ENCODE measurements at regions not wholly inside any gene's neighbourhood (a gene's known extent, or its start where the extent isn't known, plus 50 kb on each side); places are given as distances from the start of the nearest gene placed in this dataset.
"Not testable (repeated sequence)": the region's sequence is repeated elsewhere in the genome, so short reads cannot be mapped to it uniquely, and the experiment has no call there.

GRCh38 chr18:32867330-32867729 lies 94.5 kb upstream of the KLHL14 start:
- intact Hi-C loops (cut with DNase I; ENCODE audit: low total_unique reads): no loop called here
- TF ChIP-seq CTCF (IDR thresholded peaks at IDR 0.05 in 4 of 5, conservative IDR thresholded peaks at IDR 0.05 in 1 of 5): no peak
- TF ChIP-seq POLR2A (IDR thresholded peaks at IDR 0.05): no peak
- no peaks in the 10 kb centered on the region for H3K4me1 ChIP-seq
- DNase-seq (no peak), ATAC-seq (no peak)
- H3K27ac ChIP-seq: no peak overlapping the region
- H3K9me3 ChIP-seq: no peaks in the 10 kb centered on the region
- H3K36me3 ChIP-seq: no peaks in the 10 kb centered on the region
- no peak overlapping the region for H3K4me3 ChIP-seq
- in situ Hi-C loops (cut with MboI; ENCODE audit: low sequenced_read_pairs in 4 of 4): no loop called here
- H3K27me3 ChIP-seq: peaks cover 0 to 2% (median 0%) of the 10 kb centered on the region in 3 donors

DNA sequence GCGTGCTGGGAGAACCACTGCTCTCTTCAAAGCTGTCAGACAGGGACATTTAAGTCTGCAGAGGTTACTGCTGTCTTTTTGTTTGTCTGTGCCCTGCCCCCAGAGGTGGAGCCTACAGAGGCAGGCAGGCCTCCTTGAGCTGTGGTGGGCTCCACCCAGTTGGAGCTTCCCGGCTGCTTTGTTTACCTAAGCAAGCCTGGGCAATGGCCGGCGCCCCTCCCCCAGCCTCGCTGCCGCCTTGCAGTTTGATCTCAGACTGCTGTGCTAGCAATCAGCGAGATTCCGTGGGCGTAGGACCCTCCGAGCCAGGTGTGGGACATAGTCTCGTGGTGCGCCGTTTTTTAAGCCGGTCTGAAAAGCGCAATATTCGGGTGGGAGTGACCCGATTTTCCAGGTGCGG lies 89.2 kb upstream of the KLHL14 start:
- DNase-seq; H3K4me3 ChIP-seq; H3K27ac ChIP-seq; ATAC-seq; intact Hi-C loops (cut with DNase I; ENCODE audit: low total_unique reads); H3K27me3 ChIP-seq; in situ Hi-C loops (cut with MboI; ENCODE audit: low sequenced_read_pairs in 4 of 4); H3K9me3 ChIP-seq; H3K4me1 ChIP-seq; H3K36me3 ChIP-seq: not testable (repeated sequence)

- DNase-seq: no peak
- Histone ChIP-seq H3K27me3 (no peaks in the 10 kb centered on the region), H3K4me1 (no peaks in the 10 kb centered on the region), H3K36me3 (no peaks in the 10 kb centered on the region), H3K27ac (no peak overlapping the region), H3K9me3 (no peaks in the 10 kb centered on the region), H3K4me3 (no peak overlapping the region)
- intact Hi-C loops (cut with DNase I; ENCODE audit: low total_unique reads): no loop called here
- TF ChIP-seq POLR2A (IDR thresholded peaks at IDR 0.05) (no peak), CTCF (IDR thresholded peaks at IDR 0.05 in 4 of 5, conservative IDR thresholded peaks at IDR 0.05 in 1 of 5) (no peak)
- no peak for ATAC-seq
- in situ Hi-C loops (cut with MboI; ENCODE audit: low sequenced_read_pairs in 4 of 4): no loop called here
Measured at GRCh38 chr18:32851936-32852335, 79.1 kb upstream of the KLHL14 start.

DNA sequence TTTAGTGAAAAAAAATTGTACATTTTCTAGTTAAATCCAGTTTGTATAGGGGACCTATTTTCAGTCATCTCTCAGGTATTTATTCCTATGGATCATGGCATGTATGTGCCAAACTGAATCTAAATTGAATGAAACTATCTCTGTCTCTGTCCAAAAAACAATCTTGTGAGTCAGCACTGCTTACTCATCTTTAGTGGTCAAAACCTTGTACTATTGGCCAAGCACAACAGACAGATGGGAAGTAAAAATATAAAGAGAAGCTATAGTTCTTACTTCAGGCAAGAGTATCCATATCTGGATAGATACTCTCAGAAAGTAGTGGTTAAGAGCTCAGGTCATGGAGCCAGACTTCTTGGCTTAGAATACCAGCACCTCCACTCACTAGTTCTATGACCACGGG lies 76.0 kb upstream of the KLHL14 start:
- TF ChIP-seq POLR2A (IDR thresholded peaks at IDR 0.05) (no peak), CTCF (IDR thresholded peaks at IDR 0.05 in 4 of 5, conservative IDR thresholded peaks at IDR 0.05 in 1 of 5) (no peak)
- Histone ChIP-seq H3K36me3 (no peaks in the 10 kb centered on the region), H3K9me3 (no peaks in the 10 kb centered on the region), H3K4me1 (no peaks in the 10 kb centered on the region), H3K27ac (no peak overlapping the region), H3K27me3 (no peaks in the 10 kb centered on the region), H3K4me3 (no peak overlapping the region)
- no peak for DNase-seq
- no peak for ATAC-seq
- in situ Hi-C loops (cut with MboI; ENCODE audit: low sequenced_read_pairs in 4 of 4): loop anchor here in 1 of 4 donors (25.0 kb wide), 1 partner anchor 88 kb away; no protein-coding TSS in a partner anchor
- intact Hi-C loops (cut with DNase I; ENCODE audit: low total_unique reads): no loop called here

- Histone ChIP-seq H3K36me3 (no peaks in the 10 kb centered on the region), H3K4me1 (no peaks in the 10 kb centered on the region), H3K9me3 (no peaks in the 10 kb centered on the region), H3K27me3 (no peaks in the 10 kb centered on the region), H3K4me3 (no peak overlapping the region), H3K27ac (no peak overlapping the region)
- in situ Hi-C loops (cut with MboI; ENCODE audit: low sequenced_read_pairs in 4 of 4) (loop anchor here in 1 of 4 donors (25.0 kb wide), 1 partner anchor 90 kb away; no protein-coding TSS in a partner anchor), intact Hi-C loops (cut with DNase I; ENCODE audit: low total_unique reads) (no loop called here)
- DNase-seq: no peak
- ATAC-seq: no peak
- TF ChIP-seq CTCF (IDR thresholded peaks at IDR 0.05 in 4 of 5, conservative IDR thresholded peaks at IDR 0.05 in 1 of 5): no peak
- no peak for TF ChIP-seq POLR2A (IDR thresholded peaks at IDR 0.05)
Measured at GRCh38 chr18:32847691-32848090, 74.9 kb upstream of the KLHL14 start.
